PC-9 (cell line): ENCODE measurements at regions not wholly inside any gene's neighbourhood (a gene's known extent, or its start where the extent isn't known, plus 50 kb on each side); places are given as distances from the start of the nearest gene placed in this dataset.
"Not testable (repeated sequence)": the region's sequence is repeated elsewhere in the genome, so short reads cannot be mapped to it uniquely, and the experiment has no call there.

Experiments used
- CTCF ChIP-seq: fragments of 200-600 bp; sonication (generic); conservative IDR thresholded peaks from 2 replicates; pipeline ENCODE4 v1.6.1; 2017; ENCODE audit warnings: mixed run types, antibody characterized with exemption, mild to moderate bottlenecking, moderate library complexity
- EZH2 ChIP-seq: fragments of 200-600 bp; sonication (generic); IDR thresholded peaks from 2 replicates; pipeline ENCODE4 v1.8.0; 2017; ENCODE audit warnings: antibody characterized with exemption, low read depth

DNA sequence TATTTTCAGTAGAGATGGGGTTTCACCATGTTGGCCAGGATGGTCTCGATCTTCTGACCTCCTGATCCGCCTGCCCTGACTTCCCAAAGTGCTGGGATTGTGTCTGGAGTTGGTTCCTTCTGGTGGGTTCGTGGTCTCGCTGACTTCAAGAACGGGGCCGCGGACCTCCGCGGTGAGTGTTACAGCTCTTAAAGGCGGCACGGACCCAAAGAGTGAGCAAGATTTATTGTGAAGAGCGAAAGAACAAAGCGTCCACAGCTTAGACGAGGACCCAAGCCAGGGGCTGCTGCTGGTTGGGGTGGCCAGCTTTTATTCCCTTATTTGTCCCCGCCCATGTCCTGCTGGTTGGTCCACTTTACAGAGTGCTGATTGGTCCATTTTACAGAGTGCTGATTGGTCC lies 111.3 kb upstream of the CHD2 start:
- TF ChIP-seq CTCF, EZH2: not testable (repeated sequence)
